ENCODE measurements at regions not wholly inside any gene's neighbourhood (a gene's known extent, or its start where the extent isn't known, plus 50 kb on each side); places are given as distances from the start of the nearest gene placed in this dataset.

GRCh38 chr9:95756986-95757385, 118.5 kb upstream of the ERCC6L2 start (continued):
- TF ChIP-seq CEBPZ (IDR thresholded peaks at IDR 0.05; ENCODE audit: low read depth, low read length) (no peak), EED (IDR thresholded peaks at IDR 0.05; ENCODE audit: low read depth) (no peak), BACH1 (IDR thresholded peaks at IDR 0.05; ENCODE audit: borderline replicate concordance) (no peak), ZBTB33 (IDR thresholded peaks at IDR 0.05) (no peak), YBX1 (IDR thresholded peaks at IDR 0.05) (no peak), FOS (IDR thresholded peaks at IDR 0.05; ENCODE audit: borderline replicate concordance, extremely low read depth, insufficient read length) (no peak), NFYA (IDR thresholded peaks at IDR 0.05; ENCODE audit: borderline replicate concordance, low read depth, low read length) (no peak), ZZZ3 (IDR thresholded peaks at IDR 0.05; ENCODE audit: control insufficient read depth, insufficient read length, low read depth) (no peak), POLR2AphosphoS5 (IDR thresholded peaks at IDR 0.05; ENCODE audit: low read length) (no peak)

- H3K27ac ChIP-seq (ENCODE audit: control insufficient read depth, insufficient read depth): no peak overlapping the region
- no peak overlapping the region for H2AFZ ChIP-seq (ENCODE audit: control insufficient read depth, low read depth, low read length)
- BruUV-seq (replicated peaks): no TSS peak
- H3K4me3 ChIP-seq: no peak overlapping the region
- ChIA-PET SMC1A (ENCODE audit: uncharacterized antibody, unreplicated experiment) (no interaction called here), POLR2A (no interaction called here), RAD21 (ENCODE audit: unreplicated experiment) (no interaction called here), CTCF (no interaction called here)
- FAIRE-seq (no peak), DNase-seq (ENCODE audit: low read depth, low spot score) (no peak), ATAC-seq (no peak)
- H3K4me1 ChIP-seq (ENCODE audit: control insufficient read depth, insufficient read depth, low read length): peaks cover 9% of the 10 kb centered on the region
- H3K27me3 ChIP-seq (replicated peaks in 1 of 2; ENCODE audit: control insufficient read depth in 2 of 2, insufficient read depth in 2 of 2, low read length in 1 of 2): no peaks in the 10 kb centered on the region; a peak in 1 of 4 replicates
- H3K9me3 ChIP-seq (replicated peaks; ENCODE audit: control insufficient read depth, insufficient read depth, low read length): no peaks in the 10 kb centered on the region; the same call in 2 of the 3 replicates
- no peaks in the 10 kb centered on the region for H3K36me3 ChIP-seq (ENCODE audit: control insufficient read depth in 2 of 2, insufficient read depth in 2 of 2, low read length in 1 of 2)
- H4K20me1 ChIP-seq (ENCODE audit: control insufficient read depth, insufficient read depth): no peaks in the 10 kb centered on the region
- 93% methylated on average over 3 of the region's 3 CpGs for WGBS (ENCODE audit: insufficient coverage, insufficient replicate concordance, low lambda C conversion rate, missing lambda C conversion rate)
- no peak overlapping the region for H3K4me2 ChIP-seq (ENCODE audit: control insufficient read depth, insufficient read depth)
- intact Hi-C loops (cut with micrococcal nuclease; ENCODE audit: unreplicated experiment) (no loop called here), in situ Hi-C loops (cut with MboI) (no loop called here)
- no peak overlapping the region for H3K9ac ChIP-seq (ENCODE audit: control insufficient read depth, insufficient read depth, low read length)
- no peaks in the 10 kb centered on the region for H3K79me2 ChIP-seq (ENCODE audit: control insufficient read depth, insufficient read depth, low read length)
- TF ChIP-seq SMAD1 (IDR thresholded peaks at IDR 0.05; ENCODE audit: low read depth, partially characterized antibody) (no peak), BHLHE40 (IDR thresholded peaks at IDR 0.05; ENCODE audit: borderline replicate concordance in 1 of 2, low read depth in 2 of 2, low read length in 1 of 2) (no peak), ZNF217 (IDR thresholded peaks at IDR 0.05) (no peak), HDAC6 (IDR thresholded peaks at IDR 0.05; ENCODE audit: unreplicated experiment) (no peak), MEF2A (IDR thresholded peaks at IDR 0.05; ENCODE audit: insufficient read depth, low read depth, low read length) (no peak), E2F8 (IDR thresholded peaks at IDR 0.05; ENCODE audit: low read depth, partially characterized antibody) (no peak), GABPA (IDR thresholded peaks at IDR 0.05; ENCODE audit: low read depth) (no peak)
Observed at GRCh38 chr9:95756101-95756500, 119.4 kb upstream of the ERCC6L2 start.
